Suprapubic skin (tissue), 4 donors: ENCODE measurements at regions not wholly inside any gene's neighbourhood (a gene's known extent, or its start where the extent isn't known, plus 50 kb on each side); places are given as distances from the start of the nearest gene placed in this dataset.

Experiments used
- DNase-seq, 2 donors: peaks; one replicate each; pipeline ENCODE4 v3.0.0-alpha.2; 2019; ENCODE audit warnings: low spot score in 2 of 2
- H3K27ac ChIP-seq: fragments of 200-600 bp; sonication (generic); one replicate; pipeline ENCODE4 v1.5.1; 2019
- H3K27me3 ChIP-seq: fragments of 200-600 bp; sonication (generic); one replicate; pipeline ENCODE4 v1.5.1; 2019
- H3K36me3 ChIP-seq: fragments of 200-600 bp; sonication (generic); one replicate; pipeline ENCODE4 v1.5.1; 2019
- H3K4me1 ChIP-seq: fragments of 200-600 bp; sonication (generic); one replicate; pipeline ENCODE4 v1.5.1; 2019
- H3K4me3 ChIP-seq: fragments of 200-600 bp; sonication (generic); one replicate; pipeline ENCODE4 v1.5.1; 2019; ENCODE audit warnings: mild to moderate bottlenecking
- H3K9me3 ChIP-seq: fragments of 200-600 bp; sonication (generic); one replicate; pipeline ENCODE4 v1.5.1; 2019
- CTCF ChIP-seq, 2 donors: fragments of 200-600 bp in 1 of 2; fragments of 450-650 bp in 1 of 2; sonication (generic) in 1 of 2; IDR thresholded peaks; one replicate each; pipeline ENCODE4 v1.5.1; 2016 to 2019; ENCODE audit warnings: antibody characterized with exemption in 2 of 2, mild to moderate bottlenecking in 1 of 2, moderate library complexity in 1 of 2
- EP300 ChIP-seq: sonication (generic); formaldehyde crosslinking; IDR thresholded peaks from one replicate; pipeline ENCODE4 v1.6.1; 2017; ENCODE audit warnings: antibody characterized with exemption
- POLR2A ChIP-seq, 2 donors: fragments of 450-650 bp; IDR thresholded peaks; one replicate each; pipeline ENCODE4 v1.6.1; 2017; ENCODE audit warnings: antibody characterized with exemption in 2 of 2, mild to moderate bottlenecking in 2 of 2, moderate library complexity in 2 of 2
- POLR2AphosphoS5 ChIP-seq, 3 donors: sonication (generic); formaldehyde crosslinking; IDR thresholded peaks; one replicate each; pipeline ENCODE4 v1.6.1; 2017; ENCODE audit warnings: antibody characterized with exemption in 3 of 3
- WGBS: methylation state at CpG from one replicate; pipeline ENCODE4 v1.1.5; 2018; 5-methylcytosine and 5-hydroxymethylcytosine counted together

- Histone ChIP-seq H3K9me3 (no peaks in the 10 kb centered on the region), H3K36me3 (no peaks in the 10 kb centered on the region), H3K4me1 (peaks cover 7% of the 10 kb centered on the region), H3K27ac (no peak overlapping the region), H3K4me3 (no peak overlapping the region), H3K27me3 (no peaks in the 10 kb centered on the region)
- TF ChIP-seq POLR2AphosphoS5 (IDR thresholded peaks at IDR 0.05): no peak
- TF ChIP-seq POLR2A (IDR thresholded peaks at IDR 0.05): no peak
- TF ChIP-seq CTCF (IDR thresholded peaks at IDR 0.05): no peak
- no peak for TF ChIP-seq EP300
- 78% methylated on average over 7 of the region's 7 CpGs for WGBS
- DNase-seq: no peak
Observed at GRCh38 chr2:111678161-111678560, 205.8 kb downstream of the ANAPC1 start.

- Histone ChIP-seq H3K4me1 (peaks cover 7% of the 10 kb centered on the region), H3K9me3 (no peaks in the 10 kb centered on the region), H3K27ac (no peak overlapping the region), H3K4me3 (no peak overlapping the region), H3K27me3 (no peaks in the 10 kb centered on the region), H3K36me3 (no peaks in the 10 kb centered on the region)
- TF ChIP-seq EP300: no peak
- no peak for TF ChIP-seq POLR2AphosphoS5 (IDR thresholded peaks at IDR 0.05)
- TF ChIP-seq POLR2A (IDR thresholded peaks at IDR 0.05): no peak
- no peak for TF ChIP-seq CTCF (IDR thresholded peaks at IDR 0.05)
- whole genome bisulfite sequencing: 23% methylated on average over 5 of the region's 5 CpGs
- DNase-seq: no peak
Observed at GRCh38 chr2:111678651-111679050, 205.3 kb downstream of the ANAPC1 start.

GRCh38 chr2:111679202-111679601 is 204.8 kb downstream of the ANAPC1 start:
- WGBS: 83% methylated on average over 2 of the region's 2 CpGs
- H3K36me3 ChIP-seq: no peaks in the 10 kb centered on the region
- H3K27ac ChIP-seq: no peak overlapping the region
- TF ChIP-seq POLR2A (IDR thresholded peaks at IDR 0.05) (no peak), CTCF (IDR thresholded peaks at IDR 0.05) (no peak), POLR2AphosphoS5 (IDR thresholded peaks at IDR 0.05) (no peak), EP300 (no peak)
- no peaks in the 10 kb centered on the region for H3K9me3 ChIP-seq
- no peaks in the 10 kb centered on the region for H3K27me3 ChIP-seq
- H3K4me3 ChIP-seq: no peak overlapping the region
- peaks cover 7% of the 10 kb centered on the region for H3K4me1 ChIP-seq
- DNase-seq: no peak

GRCh38 chr2:111684611-111685010 is 199.4 kb downstream of the ANAPC1 start:
- Histone ChIP-seq H3K36me3 (no peaks in the 10 kb centered on the region), H3K27ac (no peak overlapping the region), H3K9me3 (no peaks in the 10 kb centered on the region), H3K4me1 (peaks cover 12% of the 10 kb centered on the region), H3K27me3 (no peaks in the 10 kb centered on the region), H3K4me3 (no peak overlapping the region)
- no peak for TF ChIP-seq EP300
- WGBS: 51% methylated on average over 3 of the region's 3 CpGs
- DNase-seq: no peak

- Histone ChIP-seq H3K27me3 (no peaks in the 10 kb centered on the region), H3K27ac (no peak overlapping the region), H3K9me3 (no peaks in the 10 kb centered on the region), H3K36me3 (no peaks in the 10 kb centered on the region), H3K4me1 (peaks cover 20% of the 10 kb centered on the region), H3K4me3 (no peak overlapping the region)
- no peak for DNase-seq
- TF ChIP-seq EP300: no peak
- no peak for TF ChIP-seq POLR2A (IDR thresholded peaks at IDR 0.05)
- TF ChIP-seq CTCF (IDR thresholded peaks at IDR 0.05): no peak
- no peak for TF ChIP-seq POLR2AphosphoS5 (IDR thresholded peaks at IDR 0.05)
Observed at GRCh38 chr2:111685342-111685741, 198.7 kb downstream of the ANAPC1 start.

GRCh38 chr2:111686994-111687393 is 197.0 kb downstream of the ANAPC1 start:
- Histone ChIP-seq H3K36me3 (no peaks in the 10 kb centered on the region), H3K9me3 (no peaks in the 10 kb centered on the region), H3K27me3 (no peaks in the 10 kb centered on the region), H3K27ac (no peak overlapping the region), H3K4me3 (no peak overlapping the region), H3K4me1 (peaks cover 24% of the 10 kb centered on the region)
- 93% methylated on average over 4 of the region's 4 CpGs for WGBS
- no peak for TF ChIP-seq CTCF (IDR thresholded peaks at IDR 0.05)
- TF ChIP-seq EP300: no peak
- no peak for TF ChIP-seq POLR2AphosphoS5 (IDR thresholded peaks at IDR 0.05)
- TF ChIP-seq POLR2A (IDR thresholded peaks at IDR 0.05): no peak
- no peak for DNase-seq
